GM19035 (cell line): ENCODE measurements at regions not wholly inside any gene's neighbourhood (a gene's known extent, or its start where the extent isn't known, plus 50 kb on each side); places are given as distances from the start of the nearest gene placed in this dataset.
"Not testable (repeated sequence)": the region's sequence is repeated elsewhere in the genome, so short reads cannot be mapped to it uniquely, and the experiment has no call there.

Experiments
- ATAC-seq: cut with Tn5 transposase; IDR thresholded peaks from one replicate; pipeline ENCODE4 v1.9.1; 2021; ENCODE audit not compliant: unreplicated experiment

GRCh38 chr1:66455446-66455845 lies 78.5 kb upstream of the SGIP1 start:
- no peak for ATAC-seq

DNA sequence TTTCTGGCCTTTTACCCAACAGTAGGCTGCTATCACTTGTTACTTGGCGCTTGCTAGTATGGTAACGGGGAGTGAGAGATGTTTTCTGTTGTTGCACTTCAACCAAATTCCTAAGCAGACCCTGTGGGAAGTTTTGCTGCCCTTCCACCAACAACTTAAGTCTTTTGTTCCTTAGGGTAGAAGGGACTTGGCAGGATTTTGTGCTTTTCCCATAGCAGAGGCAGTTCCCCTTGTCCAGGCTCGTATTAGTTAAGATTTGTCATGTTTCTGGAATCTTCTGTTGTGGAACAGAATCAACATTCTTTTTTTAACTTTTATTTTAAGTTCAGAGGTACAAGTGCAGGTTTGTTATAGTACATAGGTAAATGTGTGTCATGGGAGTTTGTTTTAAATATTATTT lies 73.2 kb upstream of the SGIP1 start:
- no peak for ATAC-seq

- no peak for ATAC-seq
Observed at GRCh38 chr1:66462313-66462712, 71.6 kb upstream of the SGIP1 start.

GRCh38 chr1:66464351-66464750 lies 69.6 kb upstream of the SGIP1 start:
- ATAC-seq: no peak

DNA sequence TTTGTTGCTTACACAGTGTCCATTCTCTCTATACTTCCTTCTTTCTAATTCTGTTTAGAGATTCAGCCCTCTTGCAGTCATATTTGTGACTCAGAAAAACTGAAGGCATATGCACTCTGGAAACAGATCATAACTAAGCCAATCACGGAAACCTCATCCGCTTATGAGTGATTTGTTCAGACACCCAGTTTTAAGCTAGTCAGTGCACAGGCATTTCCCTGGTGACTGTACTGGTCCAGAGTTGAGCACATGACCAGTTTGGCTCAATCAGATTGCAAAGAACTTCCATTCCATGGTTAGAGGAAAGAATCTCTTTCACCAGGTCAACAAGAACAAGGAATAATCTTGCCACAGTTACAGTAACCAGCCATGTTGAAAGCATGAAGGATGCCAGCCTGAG lies 69.2 kb upstream of the SGIP1 start:
- ATAC-seq: no peak

GRCh38 chr1:66466695-66467094 lies 67.3 kb upstream of the SGIP1 start:
- ATAC-seq: not testable (repeated sequence)

- no peak for ATAC-seq
Observed at GRCh38 chr1:66468722-66469121, 65.2 kb upstream of the SGIP1 start.

DNA sequence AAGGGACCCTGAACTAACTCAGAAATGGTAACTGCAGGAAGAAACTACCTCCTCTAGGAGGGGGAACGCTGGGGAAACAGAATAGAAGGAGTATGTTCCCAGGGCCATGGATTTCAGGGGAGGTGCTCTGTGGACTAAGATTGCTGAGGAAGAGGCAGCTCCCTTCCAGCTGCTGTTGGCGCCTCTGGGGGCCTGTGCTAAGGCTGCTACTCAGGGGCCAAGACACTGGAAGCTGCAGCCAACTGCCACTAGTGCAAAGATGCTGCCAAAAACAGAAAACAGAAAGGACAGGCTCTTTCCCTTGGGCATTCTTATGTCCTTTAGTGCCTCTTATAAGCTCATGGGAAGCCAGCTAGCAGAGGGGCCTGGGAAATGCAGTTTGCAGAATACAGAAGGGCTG lies 58.0 kb upstream of the SGIP1 start:
- ATAC-seq: no peak

GRCh38 chr1:66476774-66477173 lies 57.2 kb upstream of the SGIP1 start:
- no peak for ATAC-seq

DNA sequence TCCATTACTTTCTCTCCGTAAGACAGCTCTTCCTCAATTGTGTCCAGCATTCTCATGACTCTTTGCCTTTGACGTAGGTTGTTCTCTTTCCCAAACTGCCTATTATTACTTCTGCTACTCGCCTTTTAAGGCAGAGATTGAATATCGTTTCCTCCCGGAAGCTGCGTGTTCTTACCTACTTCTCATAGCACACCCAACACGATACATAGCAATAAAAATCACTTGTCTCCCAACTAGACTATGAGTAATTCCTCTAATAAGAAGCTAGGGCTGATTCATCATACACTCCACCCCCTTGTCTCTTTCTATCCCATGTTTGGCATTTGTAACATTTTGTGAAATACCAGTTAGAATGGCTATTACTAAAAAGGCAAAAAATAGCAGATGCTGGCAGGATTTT lies 55.8 kb upstream of the SGIP1 start:
- ATAC-seq: no peak

DNA sequence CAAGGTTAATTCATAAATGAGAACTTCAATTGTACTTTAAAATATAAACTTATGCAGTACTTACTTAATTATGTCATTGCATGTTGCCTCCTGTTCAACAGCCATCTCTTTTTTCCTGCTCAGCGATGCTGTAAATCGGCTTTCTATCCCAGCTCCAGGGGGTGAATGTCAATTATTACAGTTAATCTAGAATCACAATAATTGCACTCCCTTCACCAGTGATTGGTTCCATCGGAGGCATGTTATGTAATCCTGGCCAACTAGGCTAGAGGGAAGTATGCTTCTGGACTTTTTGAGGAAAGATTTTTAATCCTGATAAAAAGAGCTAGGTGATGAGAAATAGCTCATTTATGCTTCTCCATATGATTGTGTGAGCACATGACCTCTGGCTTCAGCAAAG lies 53.8 kb upstream of the SGIP1 start:
- ATAC-seq: no peak

- not testable (repeated sequence) for ATAC-seq
Observed at GRCh38 chr1:66481215-66481614, 52.7 kb upstream of the SGIP1 start.
